ENCODE measurements at regions not wholly inside any gene's neighbourhood (a gene's known extent, or its start where the extent isn't known, plus 50 kb on each side); places are given as distances from the start of the nearest gene placed in this dataset.

GRCh38 chr12:124726596-124727263 lies 136.9 kb downstream of the SCARB1 start:
- peaks cover 17% of the 10 kb centered on the region for H3K9me3 Mint-ChIP-seq
- H3K36me3 Mint-ChIP-seq (ENCODE audit: low read depth), result no peaks in the 10 kb centered on the region
- DNase-seq, result no peak
- H3K27me3 Mint-ChIP-seq (ENCODE audit: low read depth, poor library complexity), result peaks cover 27% of the 10 kb centered on the region
- no peak overlapping the region for H3K4me3 Mint-ChIP-seq
- no peak for TF ChIP-seq CTCF (IDR thresholded peaks at IDR 0.05)
- H3K27ac Mint-ChIP-seq, result no peak overlapping the region
- H3K4me1 Mint-ChIP-seq, result peaks cover 15% of the 10 kb centered on the region

- Mint-ChIP-seq H3K9me3 (peaks cover 19% of the 10 kb centered on the region), H3K4me3 (no peak overlapping the region), H3K4me1 (peaks cover 24% of the 10 kb centered on the region), H3K27me3 (ENCODE audit: low read depth, poor library complexity) (peaks cover 28% of the 10 kb centered on the region), H3K27ac (no peak overlapping the region), H3K36me3 (ENCODE audit: low read depth) (no peaks in the 10 kb centered on the region)
- no peak for TF ChIP-seq CTCF (IDR thresholded peaks at IDR 0.05)
- no peak for DNase-seq
These were observed 137.9 kb downstream of the SCARB1 start for GRCh38 chr12:124725597-124726237.

GRCh38 chr12:124725099-124725498 lies 138.6 kb downstream of the SCARB1 start:
- Mint-ChIP-seq H3K27ac (no peak overlapping the region), H3K27me3 (ENCODE audit: low read depth, poor library complexity) (peaks cover 23% of the 10 kb centered on the region), H3K36me3 (ENCODE audit: low read depth) (no peaks in the 10 kb centered on the region), H3K4me3 (no peak overlapping the region), H3K9me3 (peaks cover 13% of the 10 kb centered on the region), H3K4me1 (peaks cover 25% of the 10 kb centered on the region)
- no peak for TF ChIP-seq CTCF (IDR thresholded peaks at IDR 0.05)
- no peak for DNase-seq

GRCh38 chr12:124722878-124723277 lies 140.8 kb downstream of the SCARB1 start:
- Mint-ChIP-seq H3K4me1 (peaks cover 39% of the 10 kb centered on the region), H3K4me3 (no peak overlapping the region), H3K9me3 (peaks cover 8% of the 10 kb centered on the region), H3K36me3 (ENCODE audit: low read depth) (no peaks in the 10 kb centered on the region), H3K27ac (no peak overlapping the region), H3K27me3 (ENCODE audit: low read depth, poor library complexity) (peaks cover 23% of the 10 kb centered on the region)
- no peak for TF ChIP-seq CTCF (IDR thresholded peaks at IDR 0.05)
- DNase-seq, result no peak

GRCh38 chr12:124721501-124722162 lies 142.0 kb downstream of the SCARB1 start:
- Mint-ChIP-seq H3K4me1 (peaks cover 41% of the 10 kb centered on the region), H3K27me3 (ENCODE audit: low read depth, poor library complexity) (peaks cover 24% of the 10 kb centered on the region), H3K4me3 (no peak overlapping the region), H3K9me3 (peaks cover 8% of the 10 kb centered on the region), H3K36me3 (ENCODE audit: low read depth) (no peaks in the 10 kb centered on the region), H3K27ac (no peak overlapping the region)
- no peak for DNase-seq
- no peak for TF ChIP-seq CTCF (IDR thresholded peaks at IDR 0.05)

Data from nephron progenitor cell (in vitro differentiated cells).